OCI-LY7 (cell line): ENCODE measurements at regions not wholly inside any gene's neighbourhood (a gene's known extent, or its start where the extent isn't known, plus 50 kb on each side); places are given as distances from the start of the nearest gene placed in this dataset.
"Not testable (repeated sequence)": the region's sequence is repeated elsewhere in the genome, so short reads cannot be mapped to it uniquely, and the experiment has no call there.

Experiments
- BruUV-seq: library from RNA; stranded (reverse); fragments of 400-500 nt; replicated peaks from 2 replicates; lab custom pipeline; 2021; lab: Mats Ljungman, UMichigan
- CTCF ChIA-PET: fragments of 300-600 bp; sonication (Branson Sonifier 250); formaldehyde crosslinking; loops from one replicate; lab custom pipeline; 2022; ENCODE audit warnings: antibody characterized with exemption; ENCODE audit not compliant: unreplicated experiment; lab: Charles Lee
- POLR2A ChIA-PET: fragments of 300-600 bp; sonication (Branson Sonifier 250); formaldehyde crosslinking; loops from one replicate; lab custom pipeline; 2022; ENCODE audit warnings: antibody characterized with exemption; lab: Charles Lee
- DNase-seq: peaks from one replicate; pipeline ENCODE4 v3.0.0-alpha.2; 2015; ENCODE audit warnings: low spot score
- H2AFZ ChIP-seq: fragments of 200-600 bp; sonication (generic), shearing (Covaris generic); 2 replicates; pipeline ENCODE4 v1.6.1; 2014; ENCODE audit warnings: mild to moderate bottlenecking, antibody characterized with exemption, low read length, moderate library complexity
- H3K27ac ChIP-seq: fragments of 200-600 bp; sonication (generic); 2 replicates; pipeline ENCODE4 v1.5.1; 2014; ENCODE audit warnings: mixed run types, low read depth, mild to moderate bottlenecking, moderate library complexity, low read length, inconsistent platforms; ENCODE audit not compliant: poor library complexity, severe bottlenecking
- H3K36me3 ChIP-seq: fragments of 200-600 bp; sonication (generic); 2 replicates; pipeline ENCODE4 v1.6.1; 2014; ENCODE audit warnings: mild to moderate bottlenecking, antibody characterized with exemption, low read length, moderate library complexity, mixed read lengths; ENCODE audit not compliant: insufficient read depth
- H3K4me1 ChIP-seq: fragments of 200-600 bp; sonication (generic); 2 replicates; pipeline ENCODE4 v1.5.1; 2014; ENCODE audit warnings: mild to moderate bottlenecking, low read length; ENCODE audit not compliant: insufficient read depth, poor library complexity, severe bottlenecking
- H3K4me2 ChIP-seq: fragments of 200-600 bp; sonication (generic); 2 replicates; pipeline ENCODE4 v1.6.1; 2014; ENCODE audit warnings: mild to moderate bottlenecking, low read length
- H3K4me3 ChIP-seq: fragments of 200-600 bp; sonication (generic); 2 replicates; pipeline ENCODE4 v1.5.1; 2014; ENCODE audit warnings: mild to moderate bottlenecking, low read depth, low read length; ENCODE audit not compliant: poor library complexity, severe bottlenecking
- H3K79me2 ChIP-seq: fragments of 200-600 bp; sonication (generic); 2 replicates; pipeline ENCODE4 v1.6.1; 2016; ENCODE audit warnings: low read depth, mild to moderate bottlenecking, low read length, moderate library complexity, mixed read lengths; ENCODE audit not compliant: insufficient read depth
- H3K9me2 ChIP-seq: fragments of 200-600 bp; sonication (generic); 2 replicates; pipeline ENCODE4 v1.6.1; 2016; ENCODE audit warnings: mild to moderate bottlenecking, low read length, mixed read lengths; ENCODE audit not compliant: insufficient read depth
- H3K9me3 ChIP-seq: fragments of 200-600 bp; sonication (generic); 2 replicates; pipeline ENCODE4 v1.6.1; 2014; ENCODE audit warnings: mild to moderate bottlenecking, mixed run types, low read length, mixed read lengths
- H4K20me1 ChIP-seq: fragments of 200-600 bp; sonication (generic); 2 replicates; pipeline ENCODE4 v1.6.1; 2014; ENCODE audit warnings: mild to moderate bottlenecking, antibody characterized with exemption, low read length, moderate library complexity, mixed read lengths; ENCODE audit not compliant: insufficient read depth
- CTCF ChIP-seq: fragments of 200-600 bp; sonication (generic); conservative IDR thresholded peaks from 2 replicates; pipeline ENCODE4 v1.5.1; 2014; ENCODE audit warnings: mild to moderate bottlenecking, antibody characterized with exemption, low read length, moderate library complexity, mixed read lengths
- EZH2phosphoT487 ChIP-seq: fragments of 200-600 bp; sonication (generic); IDR thresholded peaks from 2 replicates; pipeline ENCODE4 v1.6.1; 2018; ENCODE audit warnings: low read depth, borderline replicate concordance, mild to moderate bottlenecking, mixed run types, antibody characterized with exemption, low read length, moderate library complexity, mixed read lengths
- intact Hi-C: fragments of 100-400 bp; cut with micrococcal nuclease; formaldehyde crosslinking; loops from one replicate; pipeline ENCODE4 v1.10.0; 2022; ENCODE audit not compliant: unreplicated experiment

- no peaks in the 10 kb centered on the region for H3K79me2 ChIP-seq
- intact Hi-C loops = no loop called here
- no peaks in the 10 kb centered on the region for H3K9me3 ChIP-seq
- H3K9me2 ChIP-seq = no peaks in the 10 kb centered on the region
- no peaks in the 10 kb centered on the region for H3K4me1 ChIP-seq
- no peak overlapping the region for H3K27ac ChIP-seq
- TF ChIP-seq CTCF = no peak
- TF ChIP-seq EZH2phosphoT487 = no peak
- POLR2A ChIA-PET = no interaction called here
- CTCF ChIA-PET = no interaction called here
- H2AFZ ChIP-seq = no peak overlapping the region
- H3K36me3 ChIP-seq = no peaks in the 10 kb centered on the region
- no peak for DNase-seq
- no TSS peak for BruUV-seq
- no peaks in the 10 kb centered on the region for H4K20me1 ChIP-seq
- no peak overlapping the region for H3K4me3 ChIP-seq
- no peak overlapping the region for H3K4me2 ChIP-seq
These were observed 596.6 kb downstream of the KCTD12 start for GRCh38 chr13:76289558-76289957.

- H3K36me3 ChIP-seq = no peaks in the 10 kb centered on the region
- ChIA-PET POLR2A (interaction anchor here (0.7 kb wide), 1 partner anchor 14 kb away, joined by 3 read pairs; no protein-coding TSS in a partner anchor), CTCF (no interaction called here)
- H3K4me1 ChIP-seq = no peaks in the 10 kb centered on the region
- H2AFZ ChIP-seq = no peak overlapping the region
- no TSS peak for BruUV-seq
- no peak for DNase-seq
- no peak overlapping the region for H3K4me2 ChIP-seq
- no peaks in the 10 kb centered on the region for H3K9me3 ChIP-seq
- H3K79me2 ChIP-seq = no peaks in the 10 kb centered on the region
- no peaks in the 10 kb centered on the region for H4K20me1 ChIP-seq
- no peaks in the 10 kb centered on the region for H3K9me2 ChIP-seq
- H3K27ac ChIP-seq = no peak overlapping the region
- H3K4me3 ChIP-seq = no peak overlapping the region
- intact Hi-C loops = no loop called here
- TF ChIP-seq EZH2phosphoT487 = no peak
These were observed 600.0 kb downstream of the KCTD12 start for GRCh38 chr13:76286178-76286577.

- Histone ChIP-seq H3K9me3 (no peaks in the 10 kb centered on the region), H2AFZ (no peak overlapping the region), H3K27ac (no peak overlapping the region), H3K79me2 (no peaks in the 10 kb centered on the region), H4K20me1 (no peaks in the 10 kb centered on the region), H3K36me3 (no peaks in the 10 kb centered on the region), H3K4me2 (no peak overlapping the region), H3K4me1 (no peaks in the 10 kb centered on the region), H3K9me2 (no peaks in the 10 kb centered on the region), H3K4me3 (no peak overlapping the region)
- intact Hi-C loops = no loop called here
- POLR2A ChIA-PET = interaction anchor here (0.6 to 0.7 kb wide), 2 partner anchors 21 to 165 kb away, joined by 3 to 4 read pairs; no protein-coding TSS in a partner anchor
- DNase-seq = no peak
- CTCF ChIA-PET = no interaction called here
- TF ChIP-seq EZH2phosphoT487 = no peak
- no peak for TF ChIP-seq CTCF
- BruUV-seq = no TSS peak
These were observed 600.7 kb downstream of the KCTD12 start for GRCh38 chr13:76285463-76285862.

GRCh38 chr13:76279766-76280165 is 606.4 kb downstream of the KCTD12 start:
- not testable (repeated sequence) for H3K36me3 ChIP-seq, DNase-seq

More at GRCh38 chr13:76279766-76280165, 606.4 kb downstream of the KCTD12 start:
- H3K4me3 ChIP-seq, H3K27ac ChIP-seq, BruUV-seq, H2AFZ ChIP-seq, POLR2A ChIA-PET, H3K9me2 ChIP-seq, H3K4me1 ChIP-seq, CTCF ChIA-PET, intact Hi-C loops, H3K9me3 ChIP-seq, H4K20me1 ChIP-seq, H3K79me2 ChIP-seq: not testable (repeated sequence)
- H3K4me2 ChIP-seq = peak overlapping the region; percentile 15; the same call in 1 of the 2 replicates
